HAP-1 (cell line): ENCODE measurements at regions not wholly inside any gene's neighbourhood (a gene's known extent, or its start where the extent isn't known, plus 50 kb on each side); places are given as distances from the start of the nearest gene placed in this dataset.

Experiments
- DNase-seq, 2 experiments: peaks; one replicate each; pipeline ENCODE4 v3.0.0-alpha.2; 2016 to 2020; ENCODE audit warnings: low spot score in 2 of 2
- H3K27me3 ChIP-seq: fragments of 250-450 bp; sonication (Bioruptor Pico); 2 replicates; pipeline ENCODE4 v1.5.1; 2020; ENCODE audit warnings: low read depth, mild to moderate bottlenecking, moderate library complexity
- H3K36me3 ChIP-seq: fragments of 250-450 bp; sonication (Bioruptor Pico); replicated peaks from 2 replicates; pipeline ENCODE4 v1.5.1; 2020; ENCODE audit warnings: mild to moderate bottlenecking
- H3K4me1 ChIP-seq: fragments of 250-450 bp; sonication (Bioruptor Pico); 2 replicates; pipeline ENCODE4 v1.5.1; 2020; ENCODE audit warnings: mild to moderate bottlenecking
- H3K4me3 ChIP-seq: fragments of 250-450 bp; sonication (Bioruptor Pico); 2 replicates; pipeline ENCODE4 v1.5.1; 2020; ENCODE audit warnings: mild to moderate bottlenecking, moderate library complexity
- H3K9me3 ChIP-seq: fragments of 250-450 bp; sonication (Bioruptor Pico); 2 replicates; pipeline ENCODE4 v1.5.1; 2020; ENCODE audit warnings: mild to moderate bottlenecking, moderate library complexity
- in situ Hi-C: fragments of 300-500 bp; cut with MboI; formaldehyde crosslinking; loops from 3 replicates; pipeline ENCODE4 v1.14.3; 2020; ENCODE audit warnings: low sequenced_read_pairs, inconsistent platforms, mixed read lengths

- in situ Hi-C loops = no loop called here
- Histone ChIP-seq H3K4me3 (no peak overlapping the region), H3K9me3 (no peaks in the 10 kb centered on the region), H3K36me3 (no peaks in the 10 kb centered on the region), H3K4me1 (no peaks in the 10 kb centered on the region), H3K27me3 (no peaks in the 10 kb centered on the region)
- no peak for DNase-seq
Measured at GRCh38 chrX:19172741-19173140, 50.5 kb upstream of the ADGRG2 start.

- H3K27me3 ChIP-seq = no peaks in the 10 kb centered on the region
- no peak for DNase-seq
- in situ Hi-C loops = no loop called here
- no peak overlapping the region for H3K4me3 ChIP-seq
- no peaks in the 10 kb centered on the region for H3K36me3 ChIP-seq
- H3K9me3 ChIP-seq = no peaks in the 10 kb centered on the region
- H3K4me1 ChIP-seq = no peaks in the 10 kb centered on the region
Measured at GRCh38 chrX:19174401-19175025, 52.2 kb upstream of the ADGRG2 start.

GRCh38 chrX:19176901-19177630 is 54.8 kb upstream of the ADGRG2 start:
- no peak for DNase-seq
- Histone ChIP-seq H3K36me3 (no peaks in the 10 kb centered on the region), H3K9me3 (no peaks in the 10 kb centered on the region), H3K27me3 (no peaks in the 10 kb centered on the region), H3K4me1 (no peaks in the 10 kb centered on the region), H3K4me3 (no peak overlapping the region)
- in situ Hi-C loops = no loop called here

- Histone ChIP-seq H3K36me3 (no peaks in the 10 kb centered on the region), H3K4me3 (no peak overlapping the region), H3K27me3 (no peaks in the 10 kb centered on the region), H3K9me3 (no peaks in the 10 kb centered on the region), H3K4me1 (no peaks in the 10 kb centered on the region)
- no peak for DNase-seq
- in situ Hi-C loops = no loop called here
Measured at GRCh38 chrX:19177721-19178120, 55.5 kb upstream of the ADGRG2 start.

GRCh38 chrX:19178402-19178801 is 56.1 kb upstream of the ADGRG2 start:
- Histone ChIP-seq H3K36me3 (no peaks in the 10 kb centered on the region), H3K9me3 (no peaks in the 10 kb centered on the region), H3K4me1 (no peaks in the 10 kb centered on the region), H3K27me3 (no peaks in the 10 kb centered on the region), H3K4me3 (no peak overlapping the region)
- in situ Hi-C loops = no loop called here
- DNase-seq = no peak

- no peaks in the 10 kb centered on the region for H3K27me3 ChIP-seq
Measured at GRCh38 chrX:19179389-19179788, 57.1 kb upstream of the ADGRG2 start.

GRCh38 chrX:19181345-19181744 is 59.1 kb upstream of the ADGRG2 start:
- Histone ChIP-seq H3K4me3 (no peak overlapping the region), H3K27me3 (0 out of 2 replicates have a peak, but pooled peaks cover 3% of the 10 kb centered on the region), H3K36me3 (no peaks in the 10 kb centered on the region), H3K4me1 (no peaks in the 10 kb centered on the region), H3K9me3 (no peaks in the 10 kb centered on the region)
- in situ Hi-C loops = no loop called here
- no peak for DNase-seq

More at GRCh38 chrX:19179389-19179788, 57.1 kb upstream of the ADGRG2 start:
- in situ Hi-C loops = no loop called here
- DNase-seq = no peak
- Histone ChIP-seq H3K4me1 (no peaks in the 10 kb centered on the region), H3K4me3 (no peak overlapping the region), H3K9me3 (no peaks in the 10 kb centered on the region), H3K36me3 (no peaks in the 10 kb centered on the region)

- Histone ChIP-seq H3K4me3 (no peak overlapping the region), H3K27me3 (0 out of 2 replicates have a peak, but pooled peaks cover 3% of the 10 kb centered on the region), H3K9me3 (no peaks in the 10 kb centered on the region), H3K36me3 (no peaks in the 10 kb centered on the region), H3K4me1 (no peaks in the 10 kb centered on the region)
- in situ Hi-C loops = no loop called here
- no peak for DNase-seq
Measured at GRCh38 chrX:19182785-19183184, 60.5 kb upstream of the ADGRG2 start.

- 0 out of 2 replicates have a peak, but pooled peaks cover 3% of the 10 kb centered on the region for H3K27me3 ChIP-seq
- no peaks in the 10 kb centered on the region for H3K9me3 ChIP-seq
- no peak overlapping the region for H3K4me3 ChIP-seq
- peaks cover 10% of the 10 kb centered on the region for H3K4me1 ChIP-seq
- H3K36me3 ChIP-seq = no peaks in the 10 kb centered on the region
- in situ Hi-C loops = no loop called here
- no peak for DNase-seq
Measured at GRCh38 chrX:19183761-19184477, 61.7 kb upstream of the ADGRG2 start.

- Histone ChIP-seq H3K4me3 (no peak overlapping the region), H3K9me3 (no peaks in the 10 kb centered on the region), H3K27me3 (0 out of 2 replicates have a peak, but pooled peaks cover 3% of the 10 kb centered on the region), H3K4me1 (peaks cover 12% of the 10 kb centered on the region), H3K36me3 (no peaks in the 10 kb centered on the region)
- in situ Hi-C loops = no loop called here
- peak in 1 of 2 experiments; percentile 31 for DNase-seq
Measured at GRCh38 chrX:19188566-19188965, 66.3 kb upstream of the ADGRG2 start.

GRCh38 chrX:19190902-19191301 is 68.6 kb upstream of the ADGRG2 start:
- in situ Hi-C loops = no loop called here
- H3K4me3 ChIP-seq = no peak overlapping the region

GRCh38 chrX:19193565-19193964 is 71.3 kb upstream of the ADGRG2 start:
- H3K36me3 ChIP-seq = no peaks in the 10 kb centered on the region
- H3K4me3 ChIP-seq = no peak overlapping the region
- H3K9me3 ChIP-seq = no peaks in the 10 kb centered on the region
- in situ Hi-C loops = no loop called here
- peak in 1 of 2 experiments; percentile 15 for DNase-seq
- no peaks in the 10 kb centered on the region for H3K27me3 ChIP-seq
- H3K4me1 ChIP-seq = peaks cover 6% of the 10 kb centered on the region

More at GRCh38 chrX:19190902-19191301, 68.6 kb upstream of the ADGRG2 start:
- Histone ChIP-seq H3K9me3 (no peaks in the 10 kb centered on the region), H3K36me3 (no peaks in the 10 kb centered on the region), H3K27me3 (no peaks in the 10 kb centered on the region), H3K4me1 (peaks cover 12% of the 10 kb centered on the region)
- DNase-seq = no peak

GRCh38 chrX:19194285-19195242 is 72.3 kb upstream of the ADGRG2 start:
- H3K4me3 ChIP-seq = no peak overlapping the region
- H3K36me3 ChIP-seq = no peaks in the 10 kb centered on the region
- H3K4me1 ChIP-seq = no peaks in the 10 kb centered on the region
- no peaks in the 10 kb centered on the region; the same call in 1 of the 2 replicates for H3K27me3 ChIP-seq
- DNase-seq = no peak
- no peaks in the 10 kb centered on the region for H3K9me3 ChIP-seq
- in situ Hi-C loops = no loop called here
